DLD1 (cell line): ENCODE measurements at regions not wholly inside any gene's neighbourhood (a gene's known extent, or its start where the extent isn't known, plus 50 kb on each side); places are given as distances from the start of the nearest gene placed in this dataset.
"Not testable (repeated sequence)": the region's sequence is repeated elsewhere in the genome, so short reads cannot be mapped to it uniquely, and the experiment has no call there.

ENCODE experiments used
- in situ Hi-C: cut with HindIII; loops from 2 replicates; pipeline ENCODE4 v1.10.0; 2017; ENCODE audit warnings: low sequenced_read_pairs

- in situ Hi-C loops = no loop called here
These were observed 201.6 kb downstream of the ICOS start for GRCh38 chr2:204138206-204138605.

- in situ Hi-C loops = no loop called here
These were observed 203.7 kb downstream of the ICOS start for GRCh38 chr2:204140246-204140645.

- in situ Hi-C loops = no loop called here
These were observed 206.9 kb downstream of the ICOS start for GRCh38 chr2:204143216-204144014.

GRCh38 chr2:204144492-204144891 lies 207.9 kb downstream of the ICOS start:
- in situ Hi-C loops = no loop called here

- in situ Hi-C loops = no loop called here
These were observed 208.7 kb downstream of the ICOS start for GRCh38 chr2:204145263-204145751.

- in situ Hi-C loops = no loop called here
These were observed 209.2 kb downstream of the ICOS start for GRCh38 chr2:204145791-204146190.

GRCh38 chr2:204147040-204147439 lies 210.5 kb downstream of the ICOS start:
- in situ Hi-C loops = not testable (repeated sequence)

GRCh38 chr2:204150721-204151120 lies 214.2 kb downstream of the ICOS start:
- in situ Hi-C loops = no loop called here

- in situ Hi-C loops = no loop called here
These were observed 216.1 kb downstream of the ICOS start for GRCh38 chr2:204152616-204153015.

- in situ Hi-C loops = no loop called here
These were observed 218.3 kb downstream of the ICOS start for GRCh38 chr2:204154863-204155262.

- in situ Hi-C loops = no loop called here
These were observed 219.9 kb downstream of the ICOS start for GRCh38 chr2:204156456-204156855.

- in situ Hi-C loops = no loop called here
These were observed 221.1 kb downstream of the ICOS start for GRCh38 chr2:204157684-204158083.

GRCh38 chr2:204159526-204159925 lies 223.0 kb downstream of the ICOS start:
- in situ Hi-C loops = no loop called here

- in situ Hi-C loops = no loop called here
These were observed 224.4 kb downstream of the ICOS start for GRCh38 chr2:204160989-204161388.

- in situ Hi-C loops = no loop called here
These were observed 225.3 kb downstream of the ICOS start for GRCh38 chr2:204161886-204162285.

GRCh38 chr2:204166961-204167360 lies 230.4 kb downstream of the ICOS start:
- in situ Hi-C loops = no loop called here

- in situ Hi-C loops = not testable (repeated sequence)
These were observed 231.1 kb downstream of the ICOS start for GRCh38 chr2:204167670-204168069.

GRCh38 chr2:204170411-204170810 lies 233.8 kb downstream of the ICOS start:
- in situ Hi-C loops = no loop called here

GRCh38 chr2:204171432-204172144 lies 235.0 kb downstream of the ICOS start:
- in situ Hi-C loops = no loop called here

GRCh38 chr2:204172145-204172600 lies 235.6 kb downstream of the ICOS start:
- in situ Hi-C loops = no loop called here

- in situ Hi-C loops = no loop called here
These were observed 237.5 kb downstream of the ICOS start for GRCh38 chr2:204174034-204174433.
